HPDE6-E6E7 (cell line): ENCODE measurements at regions not wholly inside any gene's neighbourhood (a gene's known extent, or its start where the extent isn't known, plus 50 kb on each side); places are given as distances from the start of the nearest gene placed in this dataset.
"Not testable (repeated sequence)": the region's sequence is repeated elsewhere in the genome, so short reads cannot be mapped to it uniquely, and the experiment has no call there.

Experiments used
- DNase-seq: peaks from one replicate; pipeline ENCODE4 v3.0.0; 2011; ENCODE audit warnings: missing footprints; ENCODE audit errors: extremely low spot score

GRCh38 chr17:13659051-13659450 is 57.3 kb upstream of the HS3ST3A1 start:
- not testable (repeated sequence) for DNase-seq

DNA sequence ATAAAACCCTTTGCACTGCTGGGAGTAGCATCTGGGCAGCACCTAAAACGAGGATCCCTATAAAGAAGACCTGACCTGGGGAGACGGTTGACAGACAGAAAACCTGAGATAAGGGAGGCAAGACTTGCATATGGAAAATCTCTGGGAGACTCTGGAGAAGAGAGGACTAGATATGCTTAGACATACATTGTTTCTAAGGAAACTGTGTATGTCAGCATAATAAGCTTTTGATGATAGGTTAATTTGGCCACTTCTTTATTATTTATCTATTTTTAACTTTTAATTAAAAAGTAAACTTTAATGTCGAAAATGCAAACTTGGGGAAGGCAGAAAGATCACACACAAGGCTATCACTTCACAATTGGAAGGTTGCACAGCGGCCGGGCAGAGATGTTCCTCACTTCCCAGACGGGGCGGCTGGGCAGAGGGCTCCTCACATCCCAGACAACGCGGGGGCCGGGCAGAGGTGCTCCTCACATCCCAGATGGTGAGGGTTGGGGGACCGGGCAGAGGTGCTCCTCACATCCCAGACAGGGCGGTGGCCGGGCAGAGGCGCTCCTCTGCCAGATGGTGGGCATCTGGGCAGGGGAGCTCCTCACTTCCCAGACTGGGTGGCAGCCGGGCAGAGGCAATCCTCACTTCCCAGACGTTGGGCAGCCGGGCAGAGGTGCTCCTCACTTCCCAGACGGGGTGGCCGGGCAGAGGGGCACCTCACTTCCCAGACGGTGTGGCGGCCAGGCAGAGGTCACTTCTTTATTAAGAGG is 64.3 kb upstream of the HS3ST3A1 start:
- DNase-seq, result no peak

GRCh38 chr17:13671341-13671740 is 69.6 kb upstream of the HS3ST3A1 start:
- no peak for DNase-seq

DNA sequence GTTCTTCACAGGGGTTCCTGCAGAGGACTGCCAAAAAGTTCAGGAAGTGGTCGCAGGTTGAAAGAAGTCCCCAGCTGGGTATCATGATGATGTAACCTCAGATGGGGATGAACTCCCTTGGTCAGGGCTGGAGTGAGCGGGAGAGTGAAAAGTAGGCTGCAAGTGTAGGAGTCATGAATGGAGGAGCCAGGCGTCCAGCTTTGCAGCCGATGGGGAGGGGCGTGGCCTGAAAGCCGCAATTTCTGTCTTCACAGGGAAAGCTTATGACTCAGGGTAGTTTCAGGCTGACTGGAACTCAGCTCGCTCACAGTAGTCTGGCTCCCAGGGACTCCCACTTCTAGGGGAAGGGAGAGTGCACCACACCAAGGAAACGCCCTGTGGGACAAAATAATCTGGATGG is 70.0 kb upstream of the HS3ST3A1 start:
- DNase-seq, result no peak

DNA sequence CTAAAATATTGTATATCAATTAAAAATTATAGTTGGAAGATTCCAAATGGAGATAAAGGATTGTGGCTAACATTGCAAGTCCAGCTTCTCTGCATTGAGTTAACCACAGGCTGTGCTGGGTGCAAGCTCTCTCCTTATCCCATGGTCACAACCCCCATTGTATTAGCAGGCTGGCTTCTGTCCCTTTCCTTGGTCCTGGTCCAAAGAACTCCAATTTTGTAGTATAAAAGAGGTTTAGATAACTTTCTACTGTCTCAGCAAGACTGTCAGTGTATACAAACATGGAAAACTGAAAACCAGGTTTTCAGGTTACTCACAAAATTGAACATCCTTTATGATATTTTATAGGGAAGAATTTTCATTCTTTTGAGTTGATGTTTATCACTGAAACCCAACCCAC is 76.6 kb upstream of the HS3ST3A1 start:
- DNase-seq, result no peak

- DNase-seq, result no peak
Measured at GRCh38 chr17:13678841-13679240, 77.1 kb upstream of the HS3ST3A1 start.

DNA sequence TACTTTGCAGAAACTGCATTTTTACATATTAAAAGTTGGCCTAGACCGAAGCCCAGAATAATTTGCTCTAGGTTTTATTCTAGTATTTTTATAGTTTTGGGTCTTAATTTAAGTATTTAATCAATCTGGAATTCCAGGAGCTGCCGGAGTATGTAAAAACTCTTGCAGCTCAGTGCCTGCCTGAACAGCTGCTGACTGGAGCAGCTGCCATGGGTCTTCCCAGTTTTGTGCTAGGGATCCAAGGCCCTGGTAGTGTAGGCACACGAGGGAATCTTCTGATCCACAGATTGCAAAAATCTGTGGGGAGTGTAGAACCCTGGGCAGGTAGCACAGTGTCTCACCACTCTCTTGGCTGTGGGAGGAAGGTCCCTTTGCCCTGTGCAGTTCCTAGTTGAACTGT is 87.0 kb upstream of the HS3ST3A1 start:
- DNase-seq, result no peak

DNA sequence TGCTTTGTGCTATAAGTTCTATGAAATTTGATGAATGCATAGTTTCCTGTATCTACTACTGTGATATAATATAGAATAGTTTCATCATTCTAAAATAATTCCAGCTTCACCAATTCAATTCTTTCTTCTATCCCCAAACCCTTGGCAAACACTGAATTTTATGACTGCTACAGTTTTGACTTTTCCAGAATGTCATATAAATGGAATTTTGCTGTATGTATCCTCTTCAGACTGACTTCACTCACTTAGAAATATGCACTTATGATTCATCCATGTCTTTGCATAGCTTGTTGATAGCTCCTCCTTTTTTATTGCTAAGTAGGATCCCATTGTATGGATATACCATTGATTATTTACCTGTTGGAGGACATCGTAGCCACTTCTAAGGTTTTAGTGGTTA is 89.1 kb upstream of the HS3ST3A1 start:
- DNase-seq, result no peak

- no peak for DNase-seq
Measured at GRCh38 chr17:13694934-13695333, 93.2 kb upstream of the HS3ST3A1 start.

- no peak for DNase-seq
Measured at GRCh38 chr17:13698832-13699231, 97.1 kb upstream of the HS3ST3A1 start.

- no peak for DNase-seq
Measured at GRCh38 chr17:13699261-13699660, 97.5 kb upstream of the HS3ST3A1 start.

- no peak for DNase-seq
Measured at GRCh38 chr17:13702266-13702665, 100.5 kb upstream of the HS3ST3A1 start.

- DNase-seq, result no peak
Measured at GRCh38 chr17:13704333-13704732, 102.6 kb upstream of the HS3ST3A1 start.

DNA sequence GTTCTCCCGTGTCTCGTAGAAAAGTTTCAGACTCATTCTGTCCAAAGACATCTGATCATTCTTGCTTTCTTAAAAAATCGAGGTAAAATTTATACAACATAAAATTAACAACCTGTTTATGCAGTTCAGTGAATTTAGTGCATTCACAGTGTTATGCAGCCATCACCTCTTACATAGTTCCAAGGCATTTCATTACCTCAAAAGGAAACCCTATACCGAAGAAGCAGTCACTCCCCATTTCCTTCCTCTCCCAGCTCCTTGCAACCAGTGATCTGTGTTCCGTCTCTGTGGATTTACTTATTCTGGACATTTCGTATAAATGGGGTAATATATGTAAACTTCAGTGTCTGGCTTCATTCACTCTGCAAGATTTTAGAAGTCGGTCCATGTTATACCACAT is 103.5 kb upstream of the HS3ST3A1 start:
- DNase-seq, result no peak

DNA sequence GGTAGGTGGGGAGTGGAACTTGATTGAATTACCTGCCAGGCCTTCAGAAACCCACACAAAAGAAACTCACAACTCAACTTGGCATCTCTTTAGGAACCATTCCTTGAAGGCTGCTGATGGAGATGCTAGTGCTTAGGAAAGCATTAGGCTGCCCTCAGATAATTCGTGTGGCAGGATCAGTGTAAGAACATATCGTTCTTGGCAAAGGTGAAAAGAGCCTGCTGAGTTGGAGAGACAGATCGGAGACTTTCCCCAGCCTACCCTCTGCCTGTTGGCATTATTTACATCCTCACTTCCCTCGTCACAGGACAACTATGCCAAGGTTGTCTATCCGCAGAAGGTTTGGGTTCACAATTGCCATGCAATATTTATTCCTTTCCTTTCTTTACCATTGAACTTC is 120.0 kb upstream of the HS3ST3A1 start:
- no peak for DNase-seq

DNA sequence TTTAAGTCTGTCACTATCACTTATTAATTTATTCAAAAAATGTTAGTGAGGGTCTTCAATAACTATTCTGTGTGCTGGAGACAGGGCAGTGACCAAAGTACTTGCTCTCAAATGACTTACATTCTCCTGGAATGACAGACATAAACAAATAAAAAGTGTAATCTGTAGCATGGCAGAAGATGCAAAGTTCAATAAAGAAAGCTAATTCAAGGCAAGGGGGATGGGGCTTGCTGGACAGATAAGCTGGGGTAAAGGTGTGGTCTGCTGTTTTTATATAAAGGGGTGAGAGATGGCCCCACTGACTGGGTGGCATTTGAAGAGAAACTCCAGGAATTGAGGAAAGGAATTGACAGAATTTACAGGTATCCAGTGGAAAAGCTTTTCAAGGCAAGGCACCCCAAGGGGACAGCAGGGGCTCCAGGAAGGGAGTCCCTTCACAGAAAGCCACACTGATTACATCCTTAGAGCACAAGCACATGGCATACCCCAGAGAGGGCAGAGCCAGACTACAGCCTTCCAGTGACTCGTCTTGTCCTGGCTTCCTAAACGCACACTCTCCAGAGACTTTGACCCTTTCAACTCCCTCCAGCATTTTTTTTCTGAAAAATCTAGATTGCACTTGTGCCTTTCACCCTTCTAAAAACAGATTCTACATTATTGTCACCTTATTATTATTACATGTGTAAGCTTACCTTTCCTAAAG is 123.7 kb upstream of the HS3ST3A1 start:
- DNase-seq, result no peak

- no peak for DNase-seq
Measured at GRCh38 chr17:13727441-13728171, 125.9 kb upstream of the HS3ST3A1 start.

DNA sequence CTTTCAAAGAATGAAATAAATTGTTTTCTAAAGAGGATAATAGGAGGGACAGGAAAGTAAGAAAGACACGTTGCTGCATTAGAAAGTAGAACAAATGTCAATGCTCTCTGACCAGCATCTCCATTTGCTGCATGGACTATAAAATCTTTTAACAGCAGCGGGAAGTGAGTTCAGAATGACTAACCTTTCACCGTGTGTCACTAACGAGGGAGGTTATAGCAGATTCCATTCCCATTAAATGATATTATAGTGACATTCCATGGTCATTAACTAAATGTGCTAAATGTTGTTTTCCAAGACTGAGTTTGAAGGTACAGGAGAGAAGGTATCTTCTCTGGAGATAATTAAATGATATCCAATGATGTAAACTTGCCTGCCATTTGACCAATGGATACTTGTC is 127.1 kb upstream of the HS3ST3A1 start:
- DNase-seq, result no peak

DNA sequence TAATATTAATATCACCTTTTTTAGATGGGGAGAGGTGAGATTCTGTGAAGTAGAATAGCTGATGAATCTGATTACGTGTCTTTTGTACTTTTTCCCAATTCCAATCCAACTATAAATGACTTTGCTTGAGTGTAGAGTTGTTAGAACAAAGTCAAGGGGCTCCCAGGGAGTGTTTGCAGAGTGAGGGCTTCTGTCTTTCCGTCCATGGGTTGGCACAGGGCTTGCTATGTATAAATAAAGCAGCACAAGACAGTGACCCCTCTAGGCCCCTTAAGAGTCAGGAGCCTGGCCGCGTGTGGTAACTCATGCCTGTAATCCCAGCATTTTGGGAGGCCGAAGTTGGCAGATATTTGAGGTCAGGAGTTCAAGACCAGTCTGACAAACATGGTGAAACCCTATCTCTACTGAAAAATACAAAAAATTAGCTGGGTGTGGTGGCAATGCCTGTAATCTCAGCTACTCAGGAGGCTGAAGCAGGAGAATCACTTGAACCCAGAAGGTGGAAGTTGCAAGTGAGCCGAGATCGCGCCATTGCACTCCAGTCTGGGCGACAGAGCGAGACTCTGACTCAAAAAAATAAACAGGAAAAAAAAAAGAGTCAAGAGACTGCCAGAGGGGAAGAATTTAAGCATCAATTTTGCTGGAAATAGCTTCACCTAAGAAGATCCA is 127.9 kb upstream of the HS3ST3A1 start:
- DNase-seq, result no peak

DNA sequence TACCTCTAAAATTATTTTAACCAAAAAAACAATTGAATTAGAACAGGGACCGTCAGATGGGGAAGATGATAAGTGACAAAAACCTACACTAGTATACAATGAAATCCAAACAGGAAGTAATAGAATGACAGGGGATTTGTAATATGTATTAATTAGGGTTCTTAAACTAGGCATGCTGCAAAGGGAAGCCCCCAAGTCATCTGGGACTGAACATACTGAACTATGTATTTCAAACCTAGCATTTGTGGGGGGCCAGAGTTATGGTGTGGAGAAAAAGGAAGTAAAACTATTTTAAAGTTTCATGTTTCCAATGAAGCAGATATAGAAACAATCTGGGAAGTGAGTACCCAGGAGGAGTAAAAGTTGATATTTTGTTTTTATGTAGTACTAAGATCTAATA is 133.2 kb upstream of the HS3ST3A1 start:
- DNase-seq, result no peak

DNA sequence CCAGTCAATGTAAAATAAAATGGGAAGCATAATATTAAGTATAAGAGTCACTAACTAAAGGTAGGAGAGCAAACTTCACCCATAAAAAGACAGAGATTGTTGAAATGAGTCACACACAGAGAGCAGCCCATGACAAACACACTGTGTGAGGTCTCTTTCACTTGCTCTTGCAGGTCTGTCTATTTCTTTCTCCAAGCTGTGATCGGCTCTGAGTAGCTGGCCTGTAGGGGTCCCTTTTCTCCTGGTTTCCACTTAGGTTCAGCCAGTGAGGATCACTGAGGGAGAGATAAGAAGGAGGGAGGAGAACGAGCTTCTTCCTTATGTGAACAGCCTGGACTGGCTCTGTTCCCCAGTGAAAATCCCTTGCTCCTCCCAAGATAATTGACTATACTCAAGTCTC is 133.7 kb upstream of the HS3ST3A1 start:
- DNase-seq, result no peak

- no peak for DNase-seq
Measured at GRCh38 chr17:13735861-13736260, 134.1 kb upstream of the HS3ST3A1 start.
